ENCODE measurements at regions not wholly inside any gene's neighbourhood (a gene's known extent, or its start where the extent isn't known, plus 50 kb on each side); places are given as distances from the start of the nearest gene placed in this dataset.
"Not testable (repeated sequence)": the region's sequence is repeated elsewhere in the genome, so short reads cannot be mapped to it uniquely, and the experiment has no call there.

GRCh38 chr17:77290759-77291558, 150.2 kb downstream of the SEC14L1 start:
- DNase-seq (ENCODE audit: low spot score) = not testable (repeated sequence)

GRCh38 chr17:77291591-77292386, 151.0 kb downstream of the SEC14L1 start:
- no peak for DNase-seq (ENCODE audit: low spot score)

- DNase-seq (ENCODE audit: low spot score) = no peak
These were observed 154.0 kb downstream of the SEC14L1 start for GRCh38 chr17:77294761-77295160.

- no peak for DNase-seq (ENCODE audit: low spot score)
These were observed 154.6 kb downstream of the SEC14L1 start for GRCh38 chr17:77295241-77295853.

- DNase-seq (ENCODE audit: low spot score) = no peak
These were observed 156.1 kb downstream of the SEC14L1 start for GRCh38 chr17:77296769-77297409.

GRCh38 chr17:77297693-77298666, 157.2 kb downstream of the SEC14L1 start:
- no peak for DNase-seq (ENCODE audit: low spot score)

- DNase-seq (ENCODE audit: low spot score) = no peak
These were observed 158.0 kb downstream of the SEC14L1 start for GRCh38 chr17:77298811-77299210.

GRCh38 chr17:77299256-77300015, 158.7 kb downstream of the SEC14L1 start:
- DNase-seq (ENCODE audit: low spot score) = no peak

- no peak for DNase-seq (ENCODE audit: low spot score)
These were observed 159.4 kb downstream of the SEC14L1 start for GRCh38 chr17:77300016-77300686.

GRCh38 chr17:77301694-77302266, 161.0 kb downstream of the SEC14L1 start:
- no peak for DNase-seq (ENCODE audit: low spot score)

GRCh38 chr17:77302682-77303081, 161.9 kb downstream of the SEC14L1 start:
- DNase-seq (ENCODE audit: low spot score) = no peak

GRCh38 chr17:77303620-77304019, 162.9 kb downstream of the SEC14L1 start:
- no peak for DNase-seq (ENCODE audit: low spot score)

GRCh38 chr17:77304051-77304745, 163.4 kb downstream of the SEC14L1 start:
- DNase-seq (ENCODE audit: low spot score) = no peak

- no peak for DNase-seq (ENCODE audit: low spot score)
These were observed 164.1 kb downstream of the SEC14L1 start for GRCh38 chr17:77304746-77305473.

GRCh38 chr17:77306048-77306789, 165.4 kb downstream of the SEC14L1 start:
- DNase-seq (ENCODE audit: low spot score) = no peak

- no peak for DNase-seq (ENCODE audit: low spot score)
These were observed 166.2 kb downstream of the SEC14L1 start for GRCh38 chr17:77306790-77307478.
